GM12878 (cell line): ENCODE measurements at regions not wholly inside any gene's neighbourhood (a gene's known extent, or its start where the extent isn't known, plus 50 kb on each side); places are given as distances from the start of the nearest gene placed in this dataset.
"Not testable (repeated sequence)": the region's sequence is repeated elsewhere in the genome, so short reads cannot be mapped to it uniquely, and the experiment has no call there.

Source experiments
- EP300 ChIP-seq, 2 experiments: fragments of 150-350 bp in 1 of 2; IDR thresholded peaks; 2 replicates each; pipeline ENCODE4 v1.6.1; 2011 to 2012; ENCODE audit warnings: low read depth in 2 of 2, low read length in 2 of 2, borderline replicate concordance in 1 of 2, improper control_type of control experiment in 1 of 2, inconsistent platforms in 1 of 2; ENCODE audit not compliant: control insufficient read depth in 1 of 2
- HDAC6 ChIP-seq: fragments of 200-600 bp; sonication (generic); IDR thresholded peaks from one replicate; pipeline ENCODE4 v1.8.0; 2017; ENCODE audit warnings: antibody characterized with exemption; ENCODE audit not compliant: unreplicated experiment
- JUND ChIP-seq: IDR thresholded peaks from 2 replicates; pipeline ENCODE4 v1.6.1; 2012; ENCODE audit warnings: low read depth, mild to moderate bottlenecking, low read length, improper control_type of control experiment, moderate library complexity
- MXI1 ChIP-seq: fragments of 150-350 bp; IDR thresholded peaks from 2 replicates; pipeline ENCODE4 v1.6.1; 2011; ENCODE audit warnings: low read depth, mild to moderate bottlenecking, inconsistent platforms, low read length, improper control_type of control experiment
- REST ChIP-seq: IDR thresholded peaks from 2 replicates; pipeline ENCODE4 v1.6.1; 2012; ENCODE audit warnings: mild to moderate bottlenecking, low read depth, low read length
- SIN3A ChIP-seq: IDR thresholded peaks from 2 replicates; pipeline ENCODE4 v1.6.1; 2012; ENCODE audit warnings: low read depth, low read length, improper control_type of control experiment
- TF ChIP-seq, protein P1 (sequence below), 3 experiments: IDR thresholded peaks in 2 of 3; conservative IDR thresholded peaks in 1 of 3; 2 replicates each; pipeline ENCODE4 v1.5.1; 2011; ENCODE audit warnings: low read depth in 3 of 3, low read length in 3 of 3, mild to moderate bottlenecking in 3 of 3, control low read depth in 2 of 3, moderate library complexity in 2 of 3, inconsistent platforms in 1 of 3, mixed read lengths in 1 of 3; ENCODE audit not compliant: control insufficient read depth in 2 of 3, insufficient read depth in 1 of 3; ENCODE audit errors: extremely low read depth in 1 of 3
- TF ChIP-seq, protein P2 (sequence below): IDR thresholded peaks from 2 replicates; pipeline ENCODE4 v1.6.1; 2011; ENCODE audit warnings: borderline replicate concordance, low read depth, mild to moderate bottlenecking, moderate library complexity, low read length; ENCODE audit not compliant: insufficient read depth, poor library complexity, severe bottlenecking

DNA sequence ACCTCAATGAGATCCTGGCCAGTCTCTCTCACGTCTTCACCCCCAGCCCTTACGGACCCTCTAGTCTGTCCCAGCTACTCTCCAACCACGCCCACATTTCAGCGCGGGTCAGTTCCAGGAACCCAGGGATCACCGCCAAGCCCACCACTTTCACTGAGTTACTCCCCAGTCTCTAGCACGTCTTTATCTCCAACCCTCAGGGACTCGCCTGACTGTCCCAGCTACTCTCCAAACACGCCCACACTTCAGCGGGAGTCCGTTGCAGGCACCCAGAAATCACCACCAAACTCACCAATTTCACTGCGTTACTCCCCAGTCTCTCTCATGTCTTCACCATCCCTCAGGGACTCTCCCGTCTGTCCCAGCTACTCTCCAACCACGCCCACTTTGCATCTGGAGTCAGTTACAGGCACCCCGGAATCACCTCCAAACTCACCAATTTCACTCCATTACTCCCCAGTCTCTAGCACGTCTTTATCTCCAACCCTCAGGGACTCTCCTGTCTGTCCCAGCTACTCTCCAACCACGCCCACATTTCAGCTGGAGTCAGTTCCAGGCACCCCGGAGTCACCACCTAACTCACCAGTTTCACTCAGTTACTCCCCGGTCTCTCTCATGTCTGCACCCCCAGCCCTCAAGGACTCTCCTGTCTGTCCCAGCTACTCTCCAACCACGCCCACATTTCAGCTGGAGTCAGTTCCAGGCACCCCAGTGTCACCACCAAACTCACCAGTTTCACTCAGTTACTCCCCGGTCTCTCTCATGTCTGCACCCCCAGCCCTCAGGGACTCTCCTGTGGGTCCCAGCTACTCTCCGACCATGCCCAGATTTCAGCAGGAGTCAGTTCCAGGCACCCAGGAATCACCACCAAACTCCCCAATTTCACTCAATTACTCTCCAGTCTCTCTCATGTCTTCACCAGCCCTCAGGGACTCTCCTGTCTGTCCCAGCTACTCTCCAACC, 336.8 kb downstream of the CWH43 start:
- TF ChIP-seq SIN3A; JUND; REST; EP300 (IDR thresholded peaks at IDR 0.05; ENCODE audit: borderline replicate concordance in 1 of 2, control insufficient read depth in 1 of 2, low read depth in 2 of 2, low read length in 2 of 2); HDAC6; MXI1: not testable (repeated sequence)
- TF ChIP-seq, protein P1, sequence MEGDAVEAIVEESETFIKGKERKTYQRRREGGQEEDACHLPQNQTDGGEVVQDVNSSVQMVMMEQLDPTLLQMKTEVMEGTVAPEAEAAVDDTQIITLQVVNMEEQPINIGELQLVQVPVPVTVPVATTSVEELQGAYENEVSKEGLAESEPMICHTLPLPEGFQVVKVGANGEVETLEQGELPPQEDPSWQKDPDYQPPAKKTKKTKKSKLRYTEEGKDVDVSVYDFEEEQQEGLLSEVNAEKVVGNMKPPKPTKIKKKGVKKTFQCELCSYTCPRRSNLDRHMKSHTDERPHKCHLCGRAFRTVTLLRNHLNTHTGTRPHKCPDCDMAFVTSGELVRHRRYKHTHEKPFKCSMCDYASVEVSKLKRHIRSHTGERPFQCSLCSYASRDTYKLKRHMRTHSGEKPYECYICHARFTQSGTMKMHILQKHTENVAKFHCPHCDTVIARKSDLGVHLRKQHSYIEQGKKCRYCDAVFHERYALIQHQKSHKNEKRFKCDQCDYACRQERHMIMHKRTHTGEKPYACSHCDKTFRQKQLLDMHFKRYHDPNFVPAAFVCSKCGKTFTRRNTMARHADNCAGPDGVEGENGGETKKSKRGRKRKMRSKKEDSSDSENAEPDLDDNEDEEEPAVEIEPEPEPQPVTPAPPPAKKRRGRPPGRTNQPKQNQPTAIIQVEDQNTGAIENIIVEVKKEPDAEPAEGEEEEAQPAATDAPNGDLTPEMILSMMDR (IDR thresholded peaks at IDR 0.05 in 2 of 3, conservative IDR thresholded peaks at IDR 0.05 in 1 of 3; ENCODE audit: control insufficient read depth in 2 of 3, extremely low read depth in 1 of 3, insufficient read depth in 1 of 3, low read depth in 3 of 3, low read length in 3 of 3), result not testable (repeated sequence)
- TF ChIP-seq, protein P2, sequence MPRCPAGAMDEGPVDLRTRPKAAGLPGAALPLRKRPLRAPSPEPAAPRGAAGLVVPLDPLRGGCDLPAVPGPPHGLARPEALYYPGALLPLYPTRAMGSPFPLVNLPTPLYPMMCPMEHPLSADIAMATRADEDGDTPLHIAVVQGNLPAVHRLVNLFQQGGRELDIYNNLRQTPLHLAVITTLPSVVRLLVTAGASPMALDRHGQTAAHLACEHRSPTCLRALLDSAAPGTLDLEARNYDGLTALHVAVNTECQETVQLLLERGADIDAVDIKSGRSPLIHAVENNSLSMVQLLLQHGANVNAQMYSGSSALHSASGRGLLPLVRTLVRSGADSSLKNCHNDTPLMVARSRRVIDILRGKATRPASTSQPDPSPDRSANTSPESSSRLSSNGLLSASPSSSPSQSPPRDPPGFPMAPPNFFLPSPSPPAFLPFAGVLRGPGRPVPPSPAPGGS, result not testable (repeated sequence)
